Activated T-helper 1 cell treated with anti-CD3 and anti-CD28 coated beads, Interleukin-12 subunit alpha, Interleukin-12 subunit beta, Interleukin-2, Interleukin-4 antibody, amounts not matched to agents 30 ng/mL and 10 ng/mL and 1 ng/mL, durations not matched to agents 14 hours and 24 hours and 36 hours (primary cell): ENCODE measurements at regions not wholly inside any gene's neighbourhood (a gene's known extent, or its start where the extent isn't known, plus 50 kb on each side); places are given as distances from the start of the nearest gene placed in this dataset.

Source experiments
- DNase-seq: peaks from one replicate; pipeline ENCODE4 v3.0.0; 2021; ENCODE audit warnings: low spot score
- H3K27ac Mint-ChIP-seq: one replicate; pipeline ENCODE4 v1.8.0; 2021; ENCODE audit warnings: mild to moderate bottlenecking, mixed read lengths
- H3K27me3 Mint-ChIP-seq: one replicate; pipeline ENCODE4 v1.8.0; 2022; ENCODE audit warnings: mild to moderate bottlenecking, moderate library complexity, mixed read lengths; ENCODE audit not compliant: insufficient read depth
- H3K36me3 Mint-ChIP-seq: one replicate; pipeline ENCODE4 v1.8.0; 2021; ENCODE audit warnings: low read depth, mixed read lengths
- H3K4me1 Mint-ChIP-seq: one replicate; pipeline ENCODE4 v1.8.0; 2021; ENCODE audit warnings: low read depth, mixed read lengths
- H3K4me3 Mint-ChIP-seq: one replicate; pipeline ENCODE4 v1.8.0; 2021; ENCODE audit warnings: mild to moderate bottlenecking, moderate library complexity, mixed read lengths
- H3K9me3 Mint-ChIP-seq: one replicate; pipeline ENCODE4 v1.8.0; 2021; ENCODE audit warnings: mixed read lengths
- intact Hi-C: fragments of 100-400 bp; cut with micrococcal nuclease; formaldehyde crosslinking; loops from one replicate; pipeline ENCODE4 v1.15.1; 2024

GRCh38 chr11:107251298-107251697, 206.3 kb downstream of the CWF19L2 start:
- H3K36me3 Mint-ChIP-seq: no peaks in the 10 kb centered on the region
- H3K27ac Mint-ChIP-seq: no peak overlapping the region
- no peaks in the 10 kb centered on the region for H3K4me1 Mint-ChIP-seq
- no peak overlapping the region for H3K4me3 Mint-ChIP-seq
- no peaks in the 10 kb centered on the region for H3K9me3 Mint-ChIP-seq
- peaks cover 7% of the 10 kb centered on the region for H3K27me3 Mint-ChIP-seq
- DNase-seq: no peak
- intact Hi-C loops: no loop called here

GRCh38 chr11:107250017-107250416, 207.6 kb downstream of the CWF19L2 start:
- Mint-ChIP-seq H3K4me3 (no peak overlapping the region), H3K9me3 (no peaks in the 10 kb centered on the region), H3K27ac (no peak overlapping the region), H3K27me3 (peaks cover 7% of the 10 kb centered on the region), H3K4me1 (no peaks in the 10 kb centered on the region), H3K36me3 (no peaks in the 10 kb centered on the region)
- intact Hi-C loops: no loop called here
- no peak for DNase-seq

GRCh38 chr11:107249054-107249453, 208.6 kb downstream of the CWF19L2 start:
- Mint-ChIP-seq H3K4me1 (no peaks in the 10 kb centered on the region), H3K27me3 (peaks cover 4% of the 10 kb centered on the region), H3K9me3 (no peaks in the 10 kb centered on the region), H3K4me3 (no peak overlapping the region), H3K36me3 (no peaks in the 10 kb centered on the region), H3K27ac (no peak overlapping the region)
- intact Hi-C loops: no loop called here
- no peak for DNase-seq

DNA sequence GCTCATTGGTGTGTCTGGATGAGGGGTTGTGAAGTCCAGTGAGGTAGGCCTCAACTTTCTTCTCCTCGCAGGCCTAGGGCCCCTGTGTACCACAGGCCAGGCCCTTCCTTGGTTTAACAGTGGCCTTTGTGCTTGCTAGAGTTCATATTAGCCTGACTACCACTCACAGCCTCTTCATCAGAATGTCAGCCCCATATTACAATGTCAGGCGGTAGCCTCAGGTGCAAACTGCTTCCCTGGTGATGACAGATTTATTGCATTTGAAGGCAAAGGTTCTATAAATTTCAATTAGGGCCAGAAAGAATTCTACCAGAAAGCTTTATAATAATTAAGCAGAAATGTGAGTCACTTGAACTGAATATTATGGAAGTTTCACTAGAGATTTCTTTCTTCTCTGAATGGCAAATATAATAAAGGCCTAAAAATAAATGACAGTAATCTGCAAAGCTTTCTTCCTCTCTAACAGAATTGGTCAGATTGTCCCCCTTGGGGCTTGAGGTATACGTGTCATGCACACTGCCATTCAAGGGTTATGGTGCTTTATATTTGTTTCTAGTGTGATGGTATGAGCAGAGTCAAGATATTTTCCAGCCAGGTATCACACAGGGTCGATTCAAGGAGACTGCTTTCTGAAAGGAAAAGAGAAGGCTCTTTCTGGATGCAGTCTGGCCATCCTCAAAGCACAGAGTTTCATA, 210.3 kb downstream of the CWF19L2 start:
- intact Hi-C loops: no loop called here
- H3K36me3 Mint-ChIP-seq: no peaks in the 10 kb centered on the region

DNA sequence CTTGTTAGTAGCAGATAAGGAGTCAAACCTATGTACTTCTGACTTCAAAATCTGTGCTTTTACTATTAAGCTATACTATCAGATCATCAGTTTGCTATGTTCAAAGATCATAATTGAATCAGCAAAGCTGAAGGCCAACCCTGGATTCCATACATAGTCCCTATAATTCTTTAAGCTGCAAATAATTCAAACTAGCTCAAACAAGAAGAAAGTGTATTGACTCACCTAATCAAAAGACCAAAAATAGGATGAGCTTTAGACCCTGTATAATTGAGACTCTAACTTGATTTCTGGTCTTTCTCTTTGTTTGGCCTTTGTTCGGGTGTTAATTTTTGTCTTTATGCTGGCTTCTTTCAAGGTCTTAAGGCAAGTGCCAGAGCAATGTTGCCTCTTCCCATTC, 213.7 kb downstream of the CWF19L2 start:
- Mint-ChIP-seq H3K9me3 (no peaks in the 10 kb centered on the region), H3K4me3 (no peak overlapping the region), H3K36me3 (no peaks in the 10 kb centered on the region), H3K27me3 (peaks cover 2% of the 10 kb centered on the region), H3K27ac (no peak overlapping the region), H3K4me1 (no peaks in the 10 kb centered on the region)
- no peak for DNase-seq
- intact Hi-C loops: no loop called here

More for the DNA sequence above, 210.3 kb downstream of the CWF19L2 start:
- Mint-ChIP-seq H3K27ac (no peak overlapping the region), H3K4me3 (no peak overlapping the region), H3K27me3 (no peaks in the 10 kb centered on the region), H3K4me1 (no peaks in the 10 kb centered on the region), H3K9me3 (no peaks in the 10 kb centered on the region)
- no peak for DNase-seq

DNA sequence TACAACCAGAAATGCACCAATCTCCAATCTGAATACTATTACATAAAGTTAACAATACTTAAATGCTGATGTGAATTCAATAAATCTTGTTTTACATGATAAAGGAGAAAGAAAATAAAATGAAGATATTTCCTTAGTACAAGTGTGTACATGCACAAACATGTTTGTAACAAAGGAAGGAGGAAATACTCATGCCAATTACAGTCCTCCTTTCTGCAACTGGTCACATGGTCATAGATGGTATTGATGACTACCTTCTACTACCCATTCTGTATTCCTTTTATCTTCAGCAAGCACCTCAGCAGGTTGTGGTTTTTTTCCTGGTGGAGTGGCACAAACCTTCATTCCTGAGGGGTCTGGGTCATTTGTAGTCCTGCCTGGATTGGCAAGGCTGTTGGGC, 214.2 kb upstream of the GUCY1A2 start:
- intact Hi-C loops: no loop called here
- DNase-seq: no peak
- no peak overlapping the region for H3K27ac Mint-ChIP-seq
- H3K36me3 Mint-ChIP-seq: no peaks in the 10 kb centered on the region
- no peaks in the 10 kb centered on the region for H3K4me1 Mint-ChIP-seq
- peaks cover 4% of the 10 kb centered on the region for H3K9me3 Mint-ChIP-seq
- H3K27me3 Mint-ChIP-seq: no peaks in the 10 kb centered on the region
- no peak overlapping the region for H3K4me3 Mint-ChIP-seq

- no peak for DNase-seq
- no peak overlapping the region for H3K4me3 Mint-ChIP-seq
- intact Hi-C loops: no loop called here
- H3K27ac Mint-ChIP-seq: no peak overlapping the region
- peaks cover 14% of the 10 kb centered on the region for H3K9me3 Mint-ChIP-seq
- peaks cover 2% of the 10 kb centered on the region for H3K27me3 Mint-ChIP-seq
- no peaks in the 10 kb centered on the region for H3K36me3 Mint-ChIP-seq
- H3K4me1 Mint-ChIP-seq: no peaks in the 10 kb centered on the region
Observed at GRCh38 chr11:107224836-107225235, 206.6 kb upstream of the GUCY1A2 start.

- no peaks in the 10 kb centered on the region for H3K4me1 Mint-ChIP-seq
- no peak for DNase-seq
- H3K9me3 Mint-ChIP-seq: peaks cover 10% of the 10 kb centered on the region
- H3K27me3 Mint-ChIP-seq: peaks cover 2% of the 10 kb centered on the region
- H3K27ac Mint-ChIP-seq: no peak overlapping the region
- intact Hi-C loops: no loop called here
- H3K4me3 Mint-ChIP-seq: no peak overlapping the region
- H3K36me3 Mint-ChIP-seq: no peaks in the 10 kb centered on the region
Observed at GRCh38 chr11:107222916-107223460, 204.7 kb upstream of the GUCY1A2 start.

DNA sequence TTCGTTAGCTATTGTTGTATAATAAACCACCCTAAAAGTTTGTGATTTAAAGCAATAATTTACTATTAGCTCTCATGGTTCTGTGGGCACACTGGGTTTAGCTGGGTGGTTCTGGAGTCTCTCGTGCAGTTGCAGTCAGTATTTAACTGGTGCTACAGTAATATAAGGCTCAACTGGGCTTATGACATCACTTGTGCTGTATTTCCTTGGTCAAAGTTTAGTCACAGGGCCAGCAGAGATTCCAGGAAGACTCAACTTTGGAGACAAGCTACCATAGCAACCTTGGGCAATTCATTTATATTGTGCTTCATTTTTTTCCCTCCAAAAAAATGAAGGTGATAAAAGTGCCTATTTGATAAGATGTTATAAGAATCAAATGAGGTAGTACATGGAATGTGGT, 204.2 kb upstream of the GUCY1A2 start:
- no peaks in the 10 kb centered on the region for H3K36me3 Mint-ChIP-seq
- peaks cover 2% of the 10 kb centered on the region for H3K27me3 Mint-ChIP-seq
- H3K4me3 Mint-ChIP-seq: no peak overlapping the region

DNA sequence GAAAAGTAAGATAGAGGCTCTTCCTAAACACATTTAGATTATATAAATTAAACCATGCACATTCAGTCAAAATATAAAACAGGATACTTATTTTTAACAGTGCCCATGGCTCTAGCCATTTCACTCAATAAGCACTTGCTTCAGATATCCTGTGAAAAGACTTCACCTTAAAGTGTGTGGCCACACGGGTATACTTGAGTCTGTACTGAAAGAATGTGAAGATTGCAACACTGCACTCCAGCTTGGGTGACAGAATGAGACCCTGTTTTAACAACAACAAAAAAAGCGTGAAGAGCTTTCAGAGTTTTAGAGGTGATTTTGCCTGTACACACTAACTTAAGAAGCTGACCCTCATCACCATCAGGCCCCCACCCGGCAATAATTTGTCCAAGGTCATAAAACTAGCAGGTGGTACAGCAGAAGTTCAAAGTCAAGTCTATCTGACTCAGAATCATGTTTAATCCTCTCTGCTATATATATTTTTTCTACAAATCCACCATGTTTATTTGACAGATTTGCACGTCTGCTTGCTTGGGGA, 203.5 kb upstream of the GUCY1A2 start:
- Mint-ChIP-seq H3K4me1 (no peaks in the 10 kb centered on the region), H3K9me3 (peaks cover 10% of the 10 kb centered on the region), H3K4me3 (no peak overlapping the region), H3K27me3 (peaks cover 2% of the 10 kb centered on the region), H3K27ac (no peak overlapping the region), H3K36me3 (no peaks in the 10 kb centered on the region)
- no peak for DNase-seq
- intact Hi-C loops: no loop called here

More for the DNA sequence above, 204.2 kb upstream of the GUCY1A2 start:
- peaks cover 10% of the 10 kb centered on the region for H3K9me3 Mint-ChIP-seq
- H3K27ac Mint-ChIP-seq: no peak overlapping the region
- no peak for DNase-seq
- intact Hi-C loops: no loop called here
- H3K4me1 Mint-ChIP-seq: no peaks in the 10 kb centered on the region

DNA sequence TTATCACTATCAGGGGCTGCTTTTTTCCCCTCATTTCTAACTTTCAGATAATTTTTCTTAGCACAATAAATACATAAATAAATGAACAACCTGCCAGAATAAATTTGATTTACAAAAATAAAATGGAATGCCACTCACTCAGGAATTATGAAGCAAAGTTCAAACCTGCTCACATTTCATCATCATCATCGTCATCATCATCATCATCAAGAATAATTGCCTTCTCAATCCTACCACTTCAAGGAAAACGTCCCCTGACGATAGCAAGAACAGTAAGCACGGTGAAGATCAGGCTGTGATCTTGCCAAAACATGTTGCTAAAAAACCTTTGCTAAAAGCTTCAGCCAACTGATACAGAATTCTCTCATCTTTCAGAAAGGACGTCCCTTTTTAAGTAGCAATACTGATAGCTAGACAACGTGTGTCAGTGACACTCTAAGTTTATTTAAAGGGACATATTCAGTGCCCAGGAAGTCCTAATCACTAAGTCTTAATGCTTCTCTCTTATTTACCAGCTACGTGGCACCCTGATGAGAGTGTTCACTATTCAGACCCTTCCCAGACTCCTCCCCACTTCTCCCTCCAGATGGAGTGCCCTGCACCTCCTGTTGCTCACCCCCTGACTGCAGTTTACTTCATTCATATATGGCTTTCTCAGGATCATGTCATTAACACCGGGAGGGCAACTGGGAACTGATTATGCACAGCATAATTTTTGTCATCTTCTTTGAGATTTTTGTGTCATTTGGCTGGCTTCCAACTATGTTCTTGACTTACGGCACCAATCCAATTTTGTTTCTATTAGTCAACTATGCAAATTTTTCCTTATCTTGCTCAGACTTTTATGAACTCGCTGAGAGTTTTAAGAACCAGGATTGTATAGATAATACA, 200.1 kb upstream of the GUCY1A2 start:
- H3K9me3 Mint-ChIP-seq: no peaks in the 10 kb centered on the region
- H3K4me3 Mint-ChIP-seq: no peak overlapping the region
- H3K27me3 Mint-ChIP-seq: no peaks in the 10 kb centered on the region
- intact Hi-C loops: no loop called here
- H3K36me3 Mint-ChIP-seq: no peaks in the 10 kb centered on the region
- H3K4me1 Mint-ChIP-seq: no peaks in the 10 kb centered on the region
- no peak overlapping the region for H3K27ac Mint-ChIP-seq
- DNase-seq: no peak

DNA sequence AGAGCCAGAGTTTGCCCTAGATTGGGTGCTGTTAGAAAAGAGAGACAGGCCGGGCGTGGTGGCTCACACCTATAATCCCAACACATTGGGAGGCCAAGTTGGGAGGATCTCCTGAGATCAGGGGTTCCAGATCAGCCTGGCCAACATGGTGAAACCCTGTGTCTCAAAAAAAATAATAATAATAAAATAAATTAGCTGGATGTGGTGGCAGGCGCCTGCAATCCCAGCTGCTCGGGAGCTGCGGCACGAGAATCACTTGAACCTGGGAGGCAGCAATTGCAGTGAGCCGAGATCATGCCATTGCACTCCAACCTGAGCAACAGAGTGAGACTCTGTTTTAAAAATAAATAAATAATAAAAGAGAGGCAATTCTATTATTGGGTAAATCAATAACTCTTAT, 199.2 kb upstream of the GUCY1A2 start:
- Mint-ChIP-seq H3K27ac (no peak overlapping the region), H3K27me3 (no peaks in the 10 kb centered on the region), H3K36me3 (no peaks in the 10 kb centered on the region), H3K9me3 (no peaks in the 10 kb centered on the region), H3K4me3 (no peak overlapping the region), H3K4me1 (no peaks in the 10 kb centered on the region)
- DNase-seq: no peak
- intact Hi-C loops: no loop called here

DNA sequence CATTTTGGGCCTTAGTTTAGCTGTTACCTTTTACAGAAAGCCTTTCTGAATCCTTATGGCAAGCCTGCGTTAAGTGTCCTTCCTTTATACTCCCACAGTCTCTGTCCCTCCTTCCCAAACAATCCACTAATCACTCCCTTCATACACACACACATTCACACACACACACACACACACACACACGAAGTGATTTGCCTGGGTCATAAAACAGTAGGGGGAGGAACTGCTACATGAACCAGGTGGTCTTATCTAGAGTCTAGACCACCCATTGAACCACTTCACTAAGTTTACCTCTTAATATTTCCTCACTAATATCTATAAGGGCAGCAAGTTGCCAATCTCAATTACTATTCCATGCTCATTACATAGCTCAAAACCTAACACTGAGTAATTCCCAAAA, 196.7 kb upstream of the GUCY1A2 start:
- DNase-seq: no peak
- H3K27ac Mint-ChIP-seq: no peak overlapping the region
- H3K27me3 Mint-ChIP-seq: no peaks in the 10 kb centered on the region
- intact Hi-C loops: no loop called here
- H3K36me3 Mint-ChIP-seq: no peaks in the 10 kb centered on the region
- H3K4me1 Mint-ChIP-seq: no peaks in the 10 kb centered on the region
- H3K4me3 Mint-ChIP-seq: no peak overlapping the region
- no peaks in the 10 kb centered on the region for H3K9me3 Mint-ChIP-seq
